GM12891 (cell line): ENCODE measurements at regions not wholly inside any gene's neighbourhood (a gene's known extent, or its start where the extent isn't known, plus 50 kb on each side); places are given as distances from the start of the nearest gene placed in this dataset.

Source experiments
- POLR2A ChIP-seq: IDR thresholded peaks from 2 replicates; pipeline ENCODE4 v1.6.1; 2011; ENCODE audit warnings: low read depth, low read length, control low read depth
- POLR2AphosphoS5 ChIP-seq: IDR thresholded peaks from 2 replicates; pipeline ENCODE4 v1.6.1; 2011; ENCODE audit warnings: low read depth, low read length, control low read depth
- SPI1 ChIP-seq: IDR thresholded peaks from 2 replicates; pipeline ENCODE4 v1.6.1; 2011; ENCODE audit warnings: low read depth, low read length, control low read depth
- TAF1 ChIP-seq: IDR thresholded peaks from 2 replicates; pipeline ENCODE4 v1.6.1; 2011; ENCODE audit warnings: low read depth, low read length, control low read depth

DNA sequence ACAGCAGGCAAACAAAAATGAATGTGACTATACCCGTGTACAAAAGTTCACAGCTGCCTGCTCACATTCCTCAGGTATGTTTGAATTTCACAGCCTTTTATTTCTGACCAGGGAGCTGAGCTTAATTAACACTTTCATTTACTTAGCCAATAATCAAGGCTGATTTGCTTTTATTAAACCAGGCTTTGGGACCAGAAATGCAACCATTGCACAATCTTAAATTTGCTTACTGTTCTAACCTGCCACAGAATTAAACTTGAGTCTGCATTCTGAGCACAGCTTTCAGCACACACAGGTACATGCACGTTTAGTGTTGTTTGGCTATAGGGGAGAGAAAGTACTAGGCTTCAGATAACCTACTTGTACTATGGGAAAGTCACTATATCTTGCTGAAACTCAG is 372.4 kb upstream of the ATP5MC3 start:
- TF ChIP-seq POLR2AphosphoS5 (no peak), POLR2A (no peak), TAF1 (no peak), SPI1 (no peak)
